ENCODE measurements at regions not wholly inside any gene's neighbourhood (a gene's known extent, or its start where the extent isn't known, plus 50 kb on each side); places are given as distances from the start of the nearest gene placed in this dataset.

- H3K9me3 ChIP-seq, result no peaks in the 10 kb centered on the region
- H3K4me3 ChIP-seq, result no peak overlapping the region
- no peak for DNase-seq (ENCODE audit: extremely low spot score in 2 of 2)
- intact Hi-C loops (cut with DNase I), result no loop called here
- H3K36me3 ChIP-seq, result no peaks in the 10 kb centered on the region
- H3K27me3 ChIP-seq, result no peaks in the 10 kb centered on the region
- no peak overlapping the region for H3K27ac ChIP-seq
- TF ChIP-seq CTCF (IDR thresholded peaks at IDR 0.05) (no peak), POLR2AphosphoS5 (IDR thresholded peaks at IDR 0.05; ENCODE audit: insufficient read depth in 1 of 2, low read depth in 1 of 2) (no peak), POLR2A (IDR thresholded peaks at IDR 0.05) (no peak)
- no peaks in the 10 kb centered on the region for H3K4me1 ChIP-seq
Observed at GRCh38 chr2:140178234-140178633, 1398.0 kb upstream of the NXPH2 start.

- Histone ChIP-seq H3K4me3 (no peak overlapping the region), H3K9me3 (no peaks in the 10 kb centered on the region), H3K36me3 (no peaks in the 10 kb centered on the region), H3K27me3 (no peaks in the 10 kb centered on the region), H3K27ac (no peak overlapping the region), H3K4me1 (no peaks in the 10 kb centered on the region)
- intact Hi-C loops (cut with DNase I), result no loop called here
- DNase-seq (ENCODE audit: extremely low spot score in 2 of 2), result no peak
- TF ChIP-seq POLR2AphosphoS5 (IDR thresholded peaks at IDR 0.05; ENCODE audit: insufficient read depth in 1 of 2, low read depth in 1 of 2), result no peak
- TF ChIP-seq CTCF (IDR thresholded peaks at IDR 0.05), result no peak
Observed at GRCh38 chr2:140177086-140177485, 1396.9 kb upstream of the NXPH2 start.

GRCh38 chr2:140173790-140174189, 1393.6 kb upstream of the NXPH2 start:
- TF ChIP-seq POLR2AphosphoS5 (IDR thresholded peaks at IDR 0.05; ENCODE audit: insufficient read depth in 1 of 2, low read depth in 1 of 2), result no peak
- Histone ChIP-seq H3K27me3 (no peaks in the 10 kb centered on the region), H3K4me3 (no peak overlapping the region), H3K9me3 (no peaks in the 10 kb centered on the region), H3K4me1 (no peaks in the 10 kb centered on the region), H3K36me3 (no peaks in the 10 kb centered on the region), H3K27ac (no peak overlapping the region)
- no peak for DNase-seq (ENCODE audit: extremely low spot score in 2 of 2)
- intact Hi-C loops (cut with DNase I), result no loop called here

GRCh38 chr2:140164449-140164848, 1384.3 kb upstream of the NXPH2 start:
- intact Hi-C loops (cut with DNase I), result no loop called here
- Histone ChIP-seq H3K4me1 (no peaks in the 10 kb centered on the region), H3K27me3 (no peaks in the 10 kb centered on the region), H3K36me3 (no peaks in the 10 kb centered on the region), H3K9me3 (no peaks in the 10 kb centered on the region), H3K4me3 (no peak overlapping the region), H3K27ac (no peak overlapping the region)
- TF ChIP-seq CTCF (IDR thresholded peaks at IDR 0.05) (no peak), POLR2A (IDR thresholded peaks at IDR 0.05) (no peak), POLR2AphosphoS5 (IDR thresholded peaks at IDR 0.05; ENCODE audit: insufficient read depth in 1 of 2, low read depth in 1 of 2) (no peak)
- DNase-seq (ENCODE audit: extremely low spot score in 2 of 2), result no peak

GRCh38 chr2:140158259-140158658, 1378.1 kb upstream of the NXPH2 start:
- TF ChIP-seq POLR2AphosphoS5 (IDR thresholded peaks at IDR 0.05; ENCODE audit: insufficient read depth in 1 of 2, low read depth in 1 of 2) (no peak), POLR2A (IDR thresholded peaks at IDR 0.05) (no peak), CTCF (IDR thresholded peaks at IDR 0.05) (no peak)
- H3K4me3 ChIP-seq, result no peak overlapping the region
- no peaks in the 10 kb centered on the region for H3K27me3 ChIP-seq
- no peak overlapping the region for H3K27ac ChIP-seq
- intact Hi-C loops (cut with DNase I), result no loop called here
- H3K36me3 ChIP-seq, result no peaks in the 10 kb centered on the region
- H3K9me3 ChIP-seq, result no peaks in the 10 kb centered on the region
- DNase-seq (ENCODE audit: extremely low spot score in 2 of 2), result no peak
- H3K4me1 ChIP-seq, result no peaks in the 10 kb centered on the region

- no peak for TF ChIP-seq POLR2AphosphoS5 (IDR thresholded peaks at IDR 0.05; ENCODE audit: insufficient read depth in 1 of 2, low read depth in 1 of 2)
- TF ChIP-seq CTCF (IDR thresholded peaks at IDR 0.05), result no peak
- no peak for TF ChIP-seq POLR2A (IDR thresholded peaks at IDR 0.05)
- H3K4me1 ChIP-seq, result no peaks in the 10 kb centered on the region
- no peak for DNase-seq (ENCODE audit: extremely low spot score in 2 of 2)
- no peaks in the 10 kb centered on the region for H3K36me3 ChIP-seq
- no peaks in the 10 kb centered on the region for H3K27me3 ChIP-seq
- H3K9me3 ChIP-seq, result no peaks in the 10 kb centered on the region
- H3K4me3 ChIP-seq, result no peak overlapping the region
- no peak overlapping the region for H3K27ac ChIP-seq
- intact Hi-C loops (cut with DNase I), result no loop called here
Observed at GRCh38 chr2:140157816-140158215, 1377.6 kb upstream of the NXPH2 start.

All from vagina (tissue), 2 donors.